Karpas-422 (cell line): ENCODE measurements at regions not wholly inside any gene's neighbourhood (a gene's known extent, or its start where the extent isn't known, plus 50 kb on each side); places are given as distances from the start of the nearest gene placed in this dataset.

Experiments used
- DNase-seq: peaks from one replicate; pipeline ENCODE4 v3.0.0-alpha.2; 2015
- H2AFZ ChIP-seq: fragments of 200-600 bp; sonication (generic); 2 replicates; pipeline ENCODE4 v1.6.1; 2014; ENCODE audit warnings: antibody characterized with exemption, low read length, mixed read lengths
- H3K27ac ChIP-seq: fragments of 200-600 bp; sonication (generic); 2 replicates; pipeline ENCODE4 v1.5.1; 2014; ENCODE audit warnings: mild to moderate bottlenecking, low read length, moderate library complexity
- H3K27me3 ChIP-seq: fragments of 200-600 bp; sonication (generic); 2 replicates; pipeline ENCODE4 v1.6.1; 2014; ENCODE audit warnings: low read length, mixed read lengths
- H3K36me3 ChIP-seq: fragments of 200-600 bp; sonication (generic); 2 replicates; pipeline ENCODE4 v1.6.1; 2014; ENCODE audit warnings: low read length, mixed read lengths; ENCODE audit not compliant: insufficient read depth
- H3K4me1 ChIP-seq: fragments of 200-600 bp; sonication (generic); 2 replicates; pipeline ENCODE4 v1.6.1; 2014; ENCODE audit warnings: mild to moderate bottlenecking, low read length, mixed read lengths
- H3K4me2 ChIP-seq: fragments of 200-600 bp; sonication (generic); 2 replicates; pipeline ENCODE4 v1.6.1; 2014; ENCODE audit warnings: low read length, low read depth, mild to moderate bottlenecking; ENCODE audit not compliant: poor library complexity, severe bottlenecking
- H3K4me3 ChIP-seq: fragments of 200-600 bp; sonication (generic); 2 replicates; pipeline ENCODE4 v1.5.1; 2014; ENCODE audit warnings: mild to moderate bottlenecking, antibody characterized with exemption, low read length, mixed read lengths
- H3K79me2 ChIP-seq: fragments of 200-600 bp; sonication (generic); 2 replicates; pipeline ENCODE4 v1.6.1; 2014; ENCODE audit warnings: mild to moderate bottlenecking, low read length, mixed read lengths
- H3K9ac ChIP-seq: fragments of 200-600 bp; sonication (generic); 2 replicates; pipeline ENCODE4 v1.6.0; 2014; ENCODE audit warnings: low read length
- H3K9me2 ChIP-seq: fragments of 200-600 bp; sonication (generic), shearing (Covaris generic); replicated peaks from 2 replicates; pipeline ENCODE4 v1.6.0; 2014; ENCODE audit warnings: mild to moderate bottlenecking, low read length, moderate library complexity; ENCODE audit not compliant: insufficient read depth
- H3K9me3 ChIP-seq: fragments of 300-700, 200-600 bp; sonication (generic); 2 replicates; pipeline ENCODE4 v1.6.1; 2014; ENCODE audit warnings: low read length, mixed read lengths
- H4K20me1 ChIP-seq: fragments of 200-600 bp; sonication (generic); 2 replicates; pipeline ENCODE4 v1.6.1; 2014; ENCODE audit warnings: mild to moderate bottlenecking, antibody characterized with exemption, low read length, low read depth; ENCODE audit not compliant: insufficient read depth

DNA sequence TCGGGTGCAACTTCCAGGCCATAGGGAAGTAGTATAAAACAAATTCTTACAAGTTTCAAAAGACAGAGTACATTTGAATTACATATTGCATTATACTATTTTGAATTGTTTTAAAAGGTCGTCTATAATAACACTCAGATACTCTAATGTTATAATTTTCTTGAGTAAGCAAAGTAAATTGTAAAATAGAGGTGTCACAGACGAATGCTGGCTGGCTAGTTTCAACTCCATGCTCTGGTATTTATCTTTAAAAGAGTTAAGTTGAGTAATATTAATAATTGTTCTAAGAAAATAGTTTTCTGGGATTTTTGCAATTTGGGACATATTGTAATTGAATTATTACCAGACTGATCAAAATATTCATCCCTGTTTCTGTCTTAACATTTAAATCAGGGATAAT is 764.9 kb downstream of the TECRL start:
- Histone ChIP-seq H3K9ac (no peak overlapping the region), H2AFZ (no peak overlapping the region), H3K36me3 (no peaks in the 10 kb centered on the region), H3K4me1 (no peaks in the 10 kb centered on the region), H3K4me3 (no peak overlapping the region), H3K79me2 (no peaks in the 10 kb centered on the region), H4K20me1 (no peaks in the 10 kb centered on the region), H3K27me3 (no peaks in the 10 kb centered on the region), H3K9me2 (no peaks in the 10 kb centered on the region), H3K4me2 (no peak overlapping the region), H3K9me3 (peaks cover 29% of the 10 kb centered on the region), H3K27ac (no peak overlapping the region)
- DNase-seq: no peak

DNA sequence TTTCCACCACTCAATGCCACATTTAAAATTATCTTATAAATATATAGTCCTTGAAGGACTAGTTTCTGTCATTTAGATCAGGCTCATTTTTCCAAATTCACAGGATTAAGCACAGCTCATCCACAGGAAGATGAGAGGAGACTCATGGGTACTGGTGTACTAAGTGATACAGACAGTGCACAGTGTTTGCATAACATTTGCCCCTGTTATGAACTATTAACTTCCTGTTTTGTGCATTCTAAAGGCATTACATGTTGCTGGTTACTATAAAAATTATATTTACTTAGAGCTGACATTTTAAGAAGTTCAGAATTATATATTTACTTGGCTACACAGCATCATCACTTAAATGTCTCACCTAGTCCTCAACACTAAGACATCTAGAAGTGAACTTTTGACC is 772.0 kb downstream of the TECRL start:
- no peak overlapping the region for H3K4me3 ChIP-seq
- no peaks in the 10 kb centered on the region for H3K36me3 ChIP-seq
- H3K9me2 ChIP-seq: no peaks in the 10 kb centered on the region
- no peaks in the 10 kb centered on the region for H4K20me1 ChIP-seq
- peaks cover 13% of the 10 kb centered on the region for H3K9me3 ChIP-seq
- no peak overlapping the region for H3K27ac ChIP-seq
- H2AFZ ChIP-seq: no peak overlapping the region
- H3K27me3 ChIP-seq: no peaks in the 10 kb centered on the region
- DNase-seq: no peak
- H3K4me1 ChIP-seq: no peaks in the 10 kb centered on the region
- H3K4me2 ChIP-seq: no peak overlapping the region
- H3K79me2 ChIP-seq: no peaks in the 10 kb centered on the region
- no peak overlapping the region for H3K9ac ChIP-seq

DNA sequence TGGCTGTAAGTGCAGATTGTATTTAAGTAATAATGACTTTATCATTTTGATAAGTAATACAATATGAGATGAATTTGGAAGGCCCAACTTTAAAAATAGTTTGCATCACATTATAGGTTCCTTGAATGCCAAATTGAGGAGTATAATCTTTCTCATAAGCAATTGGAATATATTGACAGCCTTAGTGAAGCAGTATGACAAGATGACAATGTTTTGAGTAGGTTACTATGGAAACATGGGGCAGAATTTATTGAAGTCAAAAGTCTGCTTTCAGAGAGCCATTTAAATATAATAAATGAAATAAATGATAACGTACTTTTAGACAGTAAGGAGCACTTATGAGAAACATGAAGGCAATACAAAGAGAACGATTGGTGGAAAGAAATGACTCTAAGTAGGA is 776.4 kb downstream of the TECRL start:
- Histone ChIP-seq H4K20me1 (no peaks in the 10 kb centered on the region), H3K79me2 (no peaks in the 10 kb centered on the region), H3K27me3 (no peaks in the 10 kb centered on the region), H3K4me3 (no peak overlapping the region), H3K27ac (no peak overlapping the region), H3K9me2 (no peaks in the 10 kb centered on the region), H3K4me2 (no peak overlapping the region), H3K36me3 (no peaks in the 10 kb centered on the region), H3K9ac (no peak overlapping the region), H3K9me3 (peaks cover 18% of the 10 kb centered on the region; the same call in 1 of the 2 replicates), H3K4me1 (no peaks in the 10 kb centered on the region), H2AFZ (no peak overlapping the region)
- no peak for DNase-seq

DNA sequence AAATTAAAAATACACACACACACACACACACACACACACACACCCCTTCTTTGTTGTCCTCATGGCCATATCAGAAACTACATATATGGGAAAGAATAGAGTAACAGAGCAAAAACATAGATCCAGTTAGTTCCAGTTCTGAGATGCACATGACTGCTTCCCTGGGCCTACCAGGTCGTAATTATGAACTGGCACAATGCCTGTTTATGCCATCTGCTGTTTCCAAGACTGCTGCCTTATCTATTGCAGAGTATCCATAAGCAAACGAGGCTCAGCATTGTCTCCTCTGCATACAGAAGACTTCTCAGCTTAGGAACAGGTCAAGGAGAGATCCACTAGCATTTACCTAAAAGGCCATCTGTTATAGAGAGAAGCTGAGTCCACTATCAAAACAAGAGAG is 789.0 kb downstream of the TECRL start:
- Histone ChIP-seq H3K9ac (no peak overlapping the region), H3K4me2 (no peak overlapping the region), H3K9me3 (peaks cover 29% of the 10 kb centered on the region), H3K4me3 (no peak overlapping the region), H4K20me1 (no peaks in the 10 kb centered on the region), H3K27ac (no peak overlapping the region), H2AFZ (no peak overlapping the region), H3K9me2 (no peaks in the 10 kb centered on the region), H3K27me3 (no peaks in the 10 kb centered on the region), H3K79me2 (no peaks in the 10 kb centered on the region), H3K4me1 (no peaks in the 10 kb centered on the region), H3K36me3 (no peaks in the 10 kb centered on the region)
- DNase-seq: no peak

DNA sequence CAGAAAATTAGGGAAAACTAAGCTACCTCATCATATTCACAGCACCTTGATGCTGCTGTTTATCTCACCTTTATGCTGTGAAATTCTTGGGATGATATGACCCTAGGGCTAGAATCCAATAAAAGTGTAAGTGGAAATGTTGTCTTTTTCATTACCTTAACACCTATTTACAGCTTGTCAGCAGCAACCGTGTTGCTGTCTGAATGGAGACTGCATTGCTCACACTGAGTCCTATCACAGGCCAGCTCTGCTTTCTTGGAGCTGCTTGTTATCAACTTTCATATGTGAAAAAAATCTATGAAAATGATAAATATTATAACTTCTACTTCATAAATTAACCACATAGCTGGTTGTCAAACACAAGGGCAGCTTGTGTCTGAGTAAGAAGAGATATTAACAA is 789.5 kb downstream of the TECRL start:
- H4K20me1 ChIP-seq: no peaks in the 10 kb centered on the region
- H3K27ac ChIP-seq: no peak overlapping the region
- peaks cover 29% of the 10 kb centered on the region for H3K9me3 ChIP-seq
- no peak overlapping the region for H3K4me3 ChIP-seq
- no peaks in the 10 kb centered on the region for H3K4me1 ChIP-seq
- H3K9ac ChIP-seq: no peak overlapping the region
- H3K36me3 ChIP-seq: no peaks in the 10 kb centered on the region
- no peak for DNase-seq
- H3K9me2 ChIP-seq: no peaks in the 10 kb centered on the region
- H3K4me2 ChIP-seq: no peak overlapping the region
- H2AFZ ChIP-seq: no peak overlapping the region
- H3K27me3 ChIP-seq: no peaks in the 10 kb centered on the region
- no peaks in the 10 kb centered on the region for H3K79me2 ChIP-seq

DNA sequence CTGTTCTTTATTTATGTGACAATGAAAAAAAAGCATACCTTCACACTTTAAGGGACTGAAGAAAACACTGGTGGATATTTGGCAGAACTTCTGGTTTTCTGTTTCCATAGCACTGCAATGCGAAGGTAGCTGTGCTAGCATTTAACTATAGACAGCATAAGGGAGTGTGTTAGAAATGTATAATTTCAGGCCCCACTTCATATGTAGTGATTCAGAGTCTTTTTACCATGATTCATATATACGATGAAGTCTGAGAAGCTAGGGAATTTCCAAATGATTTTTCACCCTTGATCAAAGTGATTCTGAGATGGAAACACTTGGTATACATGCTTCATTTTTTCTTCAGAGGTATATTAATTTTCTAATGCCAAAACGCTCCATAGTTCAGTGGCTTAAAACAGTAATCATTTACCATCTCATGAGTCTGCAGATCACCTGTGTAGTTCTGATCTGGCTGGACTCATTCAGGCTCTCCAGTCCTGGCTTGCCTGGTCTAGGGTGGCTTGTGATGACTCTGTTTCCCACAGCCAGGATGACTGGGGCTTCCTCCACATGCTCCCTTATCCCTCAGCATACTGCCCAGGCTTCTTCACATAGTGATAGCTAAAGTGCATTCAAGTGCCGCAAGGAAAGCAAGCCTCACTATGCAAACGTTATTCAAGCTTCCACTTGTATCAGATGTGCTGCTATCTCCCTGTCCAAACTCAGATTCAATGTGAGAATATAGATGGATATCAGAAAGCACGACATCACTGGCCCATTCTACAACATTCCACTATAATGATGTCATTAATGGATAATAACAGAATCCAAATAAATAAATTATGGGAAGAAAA is 790.1 kb downstream of the TECRL start:
- Histone ChIP-seq H3K9me3 (peaks cover 29% of the 10 kb centered on the region), H4K20me1 (no peaks in the 10 kb centered on the region), H3K36me3 (no peaks in the 10 kb centered on the region), H3K27ac (no peak overlapping the region), H3K4me1 (no peaks in the 10 kb centered on the region), H3K9me2 (no peaks in the 10 kb centered on the region), H3K4me3 (no peak overlapping the region), H3K27me3 (no peaks in the 10 kb centered on the region), H3K9ac (no peak overlapping the region), H3K4me2 (no peak overlapping the region), H3K79me2 (no peaks in the 10 kb centered on the region), H2AFZ (no peak overlapping the region)
- DNase-seq: no peak

DNA sequence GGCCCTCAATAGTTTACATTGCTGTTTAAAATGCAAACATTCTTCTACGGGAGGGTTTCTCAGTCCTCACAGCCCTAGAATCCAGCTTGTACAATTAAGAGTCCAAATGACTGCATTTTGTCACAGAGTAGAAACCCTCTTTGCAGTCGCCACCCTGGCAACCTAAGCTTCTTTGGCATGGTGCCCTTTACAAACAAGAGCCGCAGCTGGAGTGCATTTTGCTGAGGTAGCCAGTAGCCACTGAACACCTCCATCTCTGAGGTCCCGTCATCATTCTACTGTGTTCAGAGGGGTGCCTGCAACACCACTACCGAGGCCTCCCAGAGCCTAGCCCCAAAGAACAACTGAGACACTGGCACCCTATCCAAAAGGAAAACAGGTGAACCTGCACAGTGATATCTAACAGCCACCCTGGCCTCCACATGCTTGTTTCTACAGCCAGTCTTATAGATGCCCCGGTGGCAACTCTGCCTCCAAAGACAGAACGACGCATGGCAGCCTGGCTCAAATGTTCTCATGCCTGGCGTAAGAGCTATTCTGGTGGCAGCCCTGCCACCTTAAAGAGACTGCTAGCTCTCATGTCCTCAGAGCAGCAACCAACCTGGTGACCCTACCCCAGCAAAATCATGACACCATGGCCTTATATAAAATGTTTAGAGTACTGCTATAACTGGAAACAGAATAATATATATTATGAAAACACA is 801.9 kb downstream of the TECRL start:
- H2AFZ ChIP-seq: no peak overlapping the region
- DNase-seq: no peak

DNA sequence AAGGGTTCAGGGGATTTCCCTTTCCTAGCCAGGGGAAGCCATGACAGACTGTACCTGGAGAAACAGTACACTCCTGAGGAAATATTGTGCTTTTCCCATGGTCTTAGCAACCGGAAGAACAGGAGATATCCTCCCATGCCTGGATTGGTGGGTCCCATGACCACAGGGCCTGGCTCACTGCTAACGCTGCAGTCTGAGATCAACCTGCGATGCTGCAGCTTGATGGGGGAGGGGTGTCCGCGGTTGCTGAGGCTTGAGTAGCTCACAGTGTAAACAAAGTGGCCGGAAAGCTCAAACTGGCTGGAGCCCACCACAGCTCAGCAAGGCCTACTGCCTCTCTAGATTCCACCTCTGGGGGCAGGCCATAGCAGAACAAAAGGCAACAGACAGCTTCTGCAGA is 819.5 kb downstream of the TECRL start:
- Histone ChIP-seq H4K20me1 (no peaks in the 10 kb centered on the region), H2AFZ (no peak overlapping the region), H3K79me2 (no peaks in the 10 kb centered on the region), H3K27ac (no peak overlapping the region), H3K4me1 (no peaks in the 10 kb centered on the region), H3K27me3 (no peaks in the 10 kb centered on the region), H3K9me3 (peaks cover 26% of the 10 kb centered on the region), H3K4me2 (no peak overlapping the region), H3K9ac (no peak overlapping the region), H3K9me2 (no peaks in the 10 kb centered on the region), H3K36me3 (no peaks in the 10 kb centered on the region), H3K4me3 (no peak overlapping the region)
- DNase-seq: no peak

More for the DNA sequence above, 801.9 kb downstream of the TECRL start:
- no peaks in the 10 kb centered on the region for H3K27me3 ChIP-seq
- no peak overlapping the region for H3K27ac ChIP-seq
- H3K36me3 ChIP-seq: no peaks in the 10 kb centered on the region
- no peaks in the 10 kb centered on the region for H3K79me2 ChIP-seq
- no peaks in the 10 kb centered on the region for H3K9me2 ChIP-seq
- H3K4me3 ChIP-seq: no peak overlapping the region
- no peak overlapping the region for H3K9ac ChIP-seq
- H3K4me2 ChIP-seq: no peak overlapping the region
- no peaks in the 10 kb centered on the region for H3K4me1 ChIP-seq
- H4K20me1 ChIP-seq: no peaks in the 10 kb centered on the region
- peaks cover 19% of the 10 kb centered on the region for H3K9me3 ChIP-seq
